HEK293 (cell line): ENCODE measurements at regions not wholly inside any gene's neighbourhood (a gene's known extent, or its start where the extent isn't known, plus 50 kb on each side); places are given as distances from the start of the nearest gene placed in this dataset.

ENCODE experiments used
- CTCF ChIA-PET: fragments of 350-600 bp; formaldehyde crosslinking; extraction: SDS; loops from one replicate; lab custom pipeline; 2021; ENCODE audit warnings: antibody characterized with exemption; lab: Yijun Ruan, JAX
- POLR2A ChIA-PET: fragments of 300-600 bp; formaldehyde crosslinking; extraction: SDS; loops from one replicate; lab custom pipeline; 2020; ENCODE audit warnings: antibody characterized with exemption, inconsistent platforms; lab: Yijun Ruan, JAX
- H3K27ac ChIP-seq: fragments of 200-500 bp; sonication (Bioruptor generic); 2 replicates; pipeline ENCODE4 v1.5.1; 2014; ENCODE audit warnings: low read depth, low read length, control low read depth, inconsistent platforms; ENCODE audit errors: extremely low read depth
- H3K36me3 ChIP-seq, 2 experiments: fragments of 200-500 bp in 1 of 2; sonication (Bioruptor generic) in 1 of 2; 1 replicate in 1 of 2; 2 replicates in 1 of 2; pipeline ENCODE4 v1.5.1; 2014 to 2017; ENCODE audit warnings: inconsistent platforms in 2 of 2, low read length in 2 of 2; ENCODE audit not compliant: control insufficient read depth in 2 of 2, insufficient read depth in 1 of 2
- H3K4me1 ChIP-seq: fragments of 200-500 bp; sonication (Bioruptor generic); 2 replicates; pipeline ENCODE4 v1.5.1; 2014; ENCODE audit warnings: mild to moderate bottlenecking, low read length, inconsistent platforms; ENCODE audit not compliant: control insufficient read depth, insufficient read depth
- H3K4me3 ChIP-seq: 2 replicates; pipeline ENCODE4 v1.5.1; 2011; ENCODE audit warnings: low read depth, mild to moderate bottlenecking, control low read depth, low read length, moderate library complexity
- H3K9me3 ChIP-seq: fragments of 200-500 bp; sonication (Bioruptor generic); 2 replicates; pipeline ENCODE4 v1.5.1; 2014; ENCODE audit warnings: low read depth, low read length, inconsistent platforms; ENCODE audit not compliant: control insufficient read depth, insufficient read depth
- EGR2 ChIP-seq: fragments of 450-650 bp; formaldehyde crosslinking; IDR thresholded peaks from 2 replicates; pipeline ENCODE4 v1.5.1; 2016; ENCODE audit warnings: low read depth, missing biosample characterization, missing genetic modification characterization
- FEZF1 ChIP-seq: fragments of 450-650 bp; formaldehyde crosslinking; IDR thresholded peaks from 2 replicates; pipeline ENCODE4 v1.5.1; 2016; ENCODE audit warnings: missing biosample characterization, missing genetic modification characterization
- GFI1B ChIP-seq: fragments of 450-650 bp; formaldehyde crosslinking; IDR thresholded peaks from 2 replicates; pipeline ENCODE4 v1.5.1; 2016; ENCODE audit warnings: missing biosample characterization, missing genetic modification characterization
- HOXA7 ChIP-seq: sonication (generic); formaldehyde crosslinking; IDR thresholded peaks from 2 replicates; pipeline ENCODE4 v1.8.1; 2022; ENCODE audit warnings: missing genetic modification reagents, borderline replicate concordance
- HOXD13 ChIP-seq: sonication (generic); formaldehyde crosslinking; IDR thresholded peaks from 2 replicates; pipeline ENCODE4 v1.8.0; 2022; ENCODE audit warnings: missing genetic modification reagents, borderline replicate concordance
- KLF10 ChIP-seq: fragments of 450-650 bp; IDR thresholded peaks from 2 replicates; pipeline ENCODE4 v1.5.1; 2018; ENCODE audit warnings: missing biosample characterization, mild to moderate bottlenecking, missing genetic modification characterization
- KLF8 ChIP-seq: fragments of 450-650 bp; formaldehyde crosslinking; IDR thresholded peaks from 2 replicates; pipeline ENCODE4 v1.5.1; 2016; ENCODE audit warnings: missing biosample characterization, missing genetic modification characterization
- MZF1 ChIP-seq: fragments of 450-650 bp; formaldehyde crosslinking; IDR thresholded peaks from 2 replicates; pipeline ENCODE4 v1.5.1; 2017; ENCODE audit warnings: missing biosample characterization, missing genetic modification characterization, borderline replicate concordance
- OSR2 ChIP-seq: fragments of 450-650 bp; formaldehyde crosslinking; IDR thresholded peaks from 2 replicates; pipeline ENCODE4 v1.5.1; 2016; ENCODE audit warnings: missing biosample characterization, missing genetic modification characterization
- RBAK ChIP-seq: fragments of 450-650 bp; formaldehyde crosslinking; IDR thresholded peaks from 2 replicates; pipeline ENCODE4 v1.5.1; 2016; ENCODE audit warnings: missing biosample characterization, missing genetic modification characterization
- WT1 ChIP-seq: fragments of 450-650 bp; formaldehyde crosslinking; IDR thresholded peaks from 2 replicates; pipeline ENCODE4 v1.5.1; 2016; ENCODE audit warnings: missing biosample characterization, missing genetic modification characterization
- ZFP69B ChIP-seq: fragments of 450-650 bp; formaldehyde crosslinking; IDR thresholded peaks from 2 replicates; pipeline ENCODE4 v1.5.1; 2016; ENCODE audit warnings: missing biosample characterization, missing genetic modification characterization
- ZNF132 ChIP-seq: fragments of 450-650 bp; formaldehyde crosslinking; IDR thresholded peaks from 2 replicates; pipeline ENCODE4 v1.5.1; 2017; ENCODE audit warnings: missing biosample characterization, missing genetic modification characterization, borderline replicate concordance
- ZNF133 ChIP-seq: fragments of 450-650 bp; formaldehyde crosslinking; IDR thresholded peaks from 2 replicates; pipeline ENCODE4 v1.5.1; 2016; ENCODE audit warnings: missing biosample characterization, missing genetic modification characterization
- ZNF140 ChIP-seq: fragments of 450-650 bp; formaldehyde crosslinking; IDR thresholded peaks from 2 replicates; pipeline ENCODE4 v1.5.1; 2016; ENCODE audit warnings: missing biosample characterization, missing genetic modification characterization
- ZNF155 ChIP-seq: fragments of 450-650 bp; formaldehyde crosslinking; IDR thresholded peaks from 2 replicates; pipeline ENCODE4 v1.5.1; 2016; ENCODE audit warnings: missing biosample characterization, missing genetic modification characterization
- ZNF175 ChIP-seq: fragments of 450-650 bp; formaldehyde crosslinking; IDR thresholded peaks from 2 replicates; pipeline ENCODE4 v1.5.1; 2016; ENCODE audit warnings: missing biosample characterization, missing genetic modification characterization
- ZNF2 ChIP-seq: fragments of 450-650 bp; formaldehyde crosslinking; IDR thresholded peaks from 2 replicates; pipeline ENCODE4 v1.5.1; 2016; ENCODE audit warnings: missing biosample characterization, missing genetic modification characterization
- ZNF211 ChIP-seq: fragments of 450-650 bp; formaldehyde crosslinking; IDR thresholded peaks from 2 replicates; pipeline ENCODE4 v1.5.1; 2016; ENCODE audit warnings: low read depth, missing biosample characterization, missing genetic modification characterization
- ZNF23 ChIP-seq: fragments of 450-650 bp; formaldehyde crosslinking; IDR thresholded peaks from 2 replicates; pipeline ENCODE4 v1.5.1; 2016; ENCODE audit warnings: missing biosample characterization, missing genetic modification characterization, borderline replicate concordance
- ZNF302 ChIP-seq: fragments of 450-650 bp; formaldehyde crosslinking; IDR thresholded peaks from 2 replicates; pipeline ENCODE4 v1.5.1; 2016; ENCODE audit warnings: missing biosample characterization, missing genetic modification characterization, low read depth
- ZNF433 ChIP-seq: fragments of 450-650 bp; formaldehyde crosslinking; IDR thresholded peaks from 2 replicates; pipeline ENCODE4 v1.5.1; 2016; ENCODE audit warnings: missing biosample characterization, missing genetic modification characterization, low read depth
- ZNF48 ChIP-seq: fragments of 450-650 bp; formaldehyde crosslinking; IDR thresholded peaks from 2 replicates; pipeline ENCODE4 v1.5.1; 2016; ENCODE audit warnings: missing biosample characterization, missing genetic modification characterization
- ZNF555 ChIP-seq: fragments of 450-650 bp; formaldehyde crosslinking; conservative IDR thresholded peaks from 2 replicates; pipeline ENCODE4 v1.5.1; 2017; ENCODE audit warnings: missing biosample characterization, mild to moderate bottlenecking, missing genetic modification characterization, inconsistent platforms
- ZNF621 ChIP-seq: fragments of 450-650 bp; formaldehyde crosslinking; IDR thresholded peaks from 2 replicates; pipeline ENCODE4 v1.5.1; 2017; ENCODE audit warnings: missing biosample characterization, missing genetic modification characterization
- ZNF626 ChIP-seq: fragments of 450-650 bp; sonication (Bioruptor Pico); formaldehyde crosslinking; IDR thresholded peaks from 2 replicates; pipeline ENCODE4 v1.5.1; 2018; ENCODE audit warnings: missing biosample characterization, missing genetic modification characterization, inconsistent platforms
- ZNF670 ChIP-seq: fragments of 450-650 bp; formaldehyde crosslinking; IDR thresholded peaks from 2 replicates; pipeline ENCODE4 v1.5.1; 2016; ENCODE audit warnings: missing biosample characterization, missing genetic modification characterization, low read depth
- ZNF777 ChIP-seq: fragments of 450-650 bp; formaldehyde crosslinking; IDR thresholded peaks from 2 replicates; pipeline ENCODE4 v1.5.1; 2017; ENCODE audit warnings: missing biosample characterization, missing genetic modification characterization, borderline replicate concordance
- ZNF792 ChIP-seq: fragments of 450-650 bp; formaldehyde crosslinking; IDR thresholded peaks from 2 replicates; pipeline ENCODE4 v1.5.1; 2016; ENCODE audit warnings: missing biosample characterization, missing genetic modification characterization
- TF ChIP-seq, protein P1 (sequence below): fragments of 450-650 bp; formaldehyde crosslinking; IDR thresholded peaks from 2 replicates; pipeline ENCODE4 v1.5.1; 2017; ENCODE audit warnings: missing biosample characterization, missing genetic modification characterization
- TF ChIP-seq, protein P2 (sequence below): fragments of 450-650 bp; formaldehyde crosslinking; IDR thresholded peaks from 2 replicates; pipeline ENCODE4 v1.5.1; 2017; ENCODE audit warnings: missing biosample characterization, missing genetic modification characterization
- TF ChIP-seq, protein P3 (sequence below): fragments of 450-650 bp; formaldehyde crosslinking; IDR thresholded peaks from 2 replicates; pipeline ENCODE4 v1.5.1; 2017; ENCODE audit warnings: missing biosample characterization, missing genetic modification characterization
- TF ChIP-seq, protein P4 (sequence below): fragments of 450-650 bp; formaldehyde crosslinking; IDR thresholded peaks from 2 replicates; pipeline ENCODE4 v1.5.1; 2016; ENCODE audit warnings: missing biosample characterization, missing genetic modification characterization

DNA sequence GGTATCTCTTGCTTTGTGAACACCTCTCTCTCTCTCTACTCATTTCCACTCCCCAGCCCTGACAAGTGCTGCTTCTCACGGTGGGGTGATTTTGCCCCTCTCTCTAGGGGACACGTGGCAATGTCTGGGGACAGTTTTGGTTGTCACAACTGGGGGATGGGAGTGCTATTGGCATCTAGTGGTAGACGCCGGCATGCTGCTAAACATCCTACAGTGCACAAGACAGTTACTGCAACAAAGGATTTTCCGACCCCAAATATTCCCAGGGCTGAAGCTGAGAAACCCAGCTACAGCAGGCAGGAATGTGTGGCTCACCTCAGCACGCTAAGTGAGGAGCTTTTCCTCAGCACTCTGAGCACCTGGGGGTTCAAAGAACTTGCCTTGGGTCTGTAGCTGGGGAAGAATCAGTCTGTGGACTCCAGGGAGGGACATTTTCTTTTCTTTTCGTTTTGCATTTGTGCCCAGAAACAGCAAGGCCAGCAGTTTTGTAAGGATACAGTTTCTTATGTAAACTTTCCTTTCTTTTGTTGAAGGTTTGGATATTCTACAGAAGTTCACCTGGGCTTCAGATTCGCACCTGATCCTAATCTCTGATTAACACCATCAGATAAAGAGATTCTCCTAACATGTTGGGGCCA, 246.9 kb upstream of the ZFP64 start:
- CTCF ChIA-PET = no interaction called here
- H3K9me3 ChIP-seq = no peaks in the 10 kb centered on the region
- no peaks in the 10 kb centered on the region for H3K4me1 ChIP-seq
- H3K27ac ChIP-seq = no peak overlapping the region
- no peak overlapping the region for H3K4me3 ChIP-seq
- TF ChIP-seq KLF8 (tag by site-specific recombination) (no peak), ZFP69B (tag by site-specific recombination) (no peak), ZNF23 (tag by site-specific recombination) (no peak), ZNF211 (tag by site-specific recombination) (no peak), ZNF155 (tag by site-specific recombination) (no peak), KLF10 (no peak), ZNF777 (no peak), ZNF175 (tag by site-specific recombination) (no peak), RBAK (tag by site-specific recombination) (no peak), ZNF621 (no peak), ZNF626 (tag by site-specific recombination) (no peak), ZNF670 (tag by site-specific recombination) (no peak), OSR2 (tag by site-specific recombination) (no peak), ZNF132 (tag by site-specific recombination) (no peak)
- TF ChIP-seq, protein P1, sequence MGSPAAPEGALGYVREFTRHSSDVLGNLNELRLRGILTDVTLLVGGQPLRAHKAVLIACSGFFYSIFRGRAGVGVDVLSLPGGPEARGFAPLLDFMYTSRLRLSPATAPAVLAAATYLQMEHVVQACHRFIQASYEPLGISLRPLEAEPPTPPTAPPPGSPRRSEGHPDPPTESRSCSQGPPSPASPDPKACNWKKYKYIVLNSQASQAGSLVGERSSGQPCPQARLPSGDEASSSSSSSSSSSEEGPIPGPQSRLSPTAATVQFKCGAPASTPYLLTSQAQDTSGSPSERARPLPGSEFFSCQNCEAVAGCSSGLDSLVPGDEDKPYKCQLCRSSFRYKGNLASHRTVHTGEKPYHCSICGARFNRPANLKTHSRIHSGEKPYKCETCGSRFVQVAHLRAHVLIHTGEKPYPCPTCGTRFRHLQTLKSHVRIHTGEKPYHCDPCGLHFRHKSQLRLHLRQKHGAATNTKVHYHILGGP (tag by site-specific recombination) = no peak
- TF ChIP-seq, protein P2, sequence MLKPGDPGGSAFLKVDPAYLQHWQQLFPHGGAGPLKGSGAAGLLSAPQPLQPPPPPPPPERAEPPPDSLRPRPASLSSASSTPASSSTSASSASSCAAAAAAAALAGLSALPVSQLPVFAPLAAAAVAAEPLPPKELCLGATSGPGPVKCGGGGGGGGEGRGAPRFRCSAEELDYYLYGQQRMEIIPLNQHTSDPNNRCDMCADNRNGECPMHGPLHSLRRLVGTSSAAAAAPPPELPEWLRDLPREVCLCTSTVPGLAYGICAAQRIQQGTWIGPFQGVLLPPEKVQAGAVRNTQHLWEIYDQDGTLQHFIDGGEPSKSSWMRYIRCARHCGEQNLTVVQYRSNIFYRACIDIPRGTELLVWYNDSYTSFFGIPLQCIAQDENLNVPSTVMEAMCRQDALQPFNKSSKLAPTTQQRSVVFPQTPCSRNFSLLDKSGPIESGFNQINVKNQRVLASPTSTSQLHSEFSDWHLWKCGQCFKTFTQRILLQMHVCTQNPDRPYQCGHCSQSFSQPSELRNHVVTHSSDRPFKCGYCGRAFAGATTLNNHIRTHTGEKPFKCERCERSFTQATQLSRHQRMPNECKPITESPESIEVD = no peak
- TF ChIP-seq, protein P3, sequence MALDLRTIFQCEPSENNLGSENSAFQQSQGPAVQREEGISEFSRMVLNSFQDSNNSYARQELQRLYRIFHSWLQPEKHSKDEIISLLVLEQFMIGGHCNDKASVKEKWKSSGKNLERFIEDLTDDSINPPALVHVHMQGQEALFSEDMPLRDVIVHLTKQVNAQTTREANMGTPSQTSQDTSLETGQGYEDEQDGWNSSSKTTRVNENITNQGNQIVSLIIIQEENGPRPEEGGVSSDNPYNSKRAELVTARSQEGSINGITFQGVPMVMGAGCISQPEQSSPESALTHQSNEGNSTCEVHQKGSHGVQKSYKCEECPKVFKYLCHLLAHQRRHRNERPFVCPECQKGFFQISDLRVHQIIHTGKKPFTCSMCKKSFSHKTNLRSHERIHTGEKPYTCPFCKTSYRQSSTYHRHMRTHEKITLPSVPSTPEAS (tag by site-specific recombination) = no peak
- TF ChIP-seq, protein P4, sequence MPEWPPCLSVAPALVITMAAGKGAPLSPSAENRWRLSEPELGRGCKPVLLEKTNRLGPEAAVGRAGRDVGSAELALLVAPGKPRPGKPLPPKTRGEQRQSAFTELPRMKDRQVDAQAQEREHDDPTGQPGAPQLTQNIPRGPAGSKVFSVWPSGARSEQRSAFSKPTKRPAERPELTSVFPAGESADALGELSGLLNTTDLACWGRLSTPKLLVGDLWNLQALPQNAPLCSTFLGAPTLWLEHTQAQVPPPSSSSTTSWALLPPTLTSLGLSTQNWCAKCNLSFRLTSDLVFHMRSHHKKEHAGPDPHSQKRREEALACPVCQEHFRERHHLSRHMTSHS (tag by site-specific recombination) = no peak
- TF ChIP-seq, all 188 proteins: peak for 0
- POLR2A ChIA-PET = no interaction called here
- H3K36me3 ChIP-seq = no peaks in the 10 kb centered on the region

DNA sequence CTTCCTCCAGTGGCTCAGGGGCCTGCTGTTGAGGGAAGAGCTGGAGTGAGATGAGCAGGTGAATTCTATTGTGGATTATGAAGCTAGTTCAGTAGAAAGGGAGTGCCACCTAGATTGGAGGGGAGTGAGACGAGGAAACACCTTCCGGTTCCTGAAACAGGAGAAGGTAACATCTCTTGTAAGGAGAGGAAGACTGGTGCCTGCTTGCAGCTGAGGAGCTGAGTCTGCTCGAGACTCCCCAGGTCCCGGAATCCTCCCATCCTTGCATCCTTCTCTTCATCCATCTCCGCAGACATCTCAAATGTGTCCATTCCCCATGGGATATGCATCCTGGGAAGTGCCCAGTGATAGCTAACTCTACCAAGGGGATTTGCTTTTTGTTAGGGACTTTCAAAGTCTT, 242.9 kb upstream of the ZFP64 start:
- Histone ChIP-seq H3K36me3 (no peaks in the 10 kb centered on the region), H3K9me3 (no peaks in the 10 kb centered on the region), H3K4me1 (no peaks in the 10 kb centered on the region), H3K4me3 (no peak overlapping the region), H3K27ac (no peak overlapping the region)
- ChIA-PET POLR2A (no interaction called here), CTCF (no interaction called here)
- TF ChIP-seq WT1 (tag by site-specific recombination) = no peak
- TF ChIP-seq EGR2 = no peak
- no peak for TF ChIP-seq MZF1
- TF ChIP-seq ZNF140 (tag by site-specific recombination) = no peak
- no peak for TF ChIP-seq FEZF1
- no peak for TF ChIP-seq GFI1B (tag by site-specific recombination)
- no peak for TF ChIP-seq ZNF792 (tag by site-specific recombination)
- TF ChIP-seq ZNF133 (tag by site-specific recombination) = no peak
- TF ChIP-seq ZNF302 = no peak
- no peak for TF ChIP-seq ZNF555 (tag by site-specific recombination)
- no peak for TF ChIP-seq ZNF433 (tag by site-specific recombination)
- no peak for TF ChIP-seq KLF10
- TF ChIP-seq HOXA7 (CRISPR knock-in tag) = no peak
- TF ChIP-seq ZNF48 (tag by site-specific recombination) = no peak
- TF ChIP-seq HOXD13 = no peak
- no peak for TF ChIP-seq ZNF2 (tag by site-specific recombination)
